ENCODE measurements at regions not wholly inside any gene's neighbourhood (a gene's known extent, or its start where the extent isn't known, plus 50 kb on each side); places are given as distances from the start of the nearest gene placed in this dataset.

DNA sequence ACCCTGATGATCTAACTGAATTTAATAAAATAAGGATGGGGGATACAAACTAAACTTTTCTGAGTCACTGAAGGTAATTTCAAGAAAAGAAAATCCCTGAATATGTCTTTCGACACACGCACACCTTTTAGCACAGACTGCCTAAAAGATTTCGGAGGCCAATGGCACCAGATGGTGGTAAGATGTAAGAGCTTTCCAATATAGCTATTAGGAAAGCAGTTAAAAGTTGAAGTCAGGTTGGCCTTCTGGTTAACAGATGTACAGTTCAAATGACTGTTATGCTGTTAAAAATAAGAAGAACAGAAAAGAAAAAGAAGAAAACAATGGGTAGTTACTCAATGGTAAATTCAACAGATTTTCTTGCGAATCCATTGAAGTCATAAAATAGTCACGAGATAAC, 80.7 kb upstream of the KRR1 start:
- TF ChIP-seq CTCF (IDR thresholded peaks at IDR 0.05) (no peak), POLR2A (IDR thresholded peaks at IDR 0.05) (no peak)

All from body of pancreas (tissue), 4 donors.